Activated naive CD8-positive, alpha-beta T cell treated with anti-CD3 and anti-CD28 coated beads for 36 hours (primary cell): ENCODE measurements at regions not wholly inside any gene's neighbourhood (a gene's known extent, or its start where the extent isn't known, plus 50 kb on each side); places are given as distances from the start of the nearest gene placed in this dataset.

Experiments
- DNase-seq: peaks from one replicate; pipeline ENCODE4 v3.0.0; 2021
- H3K27ac Mint-ChIP-seq: one replicate; pipeline ENCODE4 v1.8.0; 2022; ENCODE audit warnings: mild to moderate bottlenecking, moderate library complexity, mixed read lengths
- H3K27me3 Mint-ChIP-seq: one replicate; pipeline ENCODE4 v1.8.0; 2022; ENCODE audit warnings: mild to moderate bottlenecking, mixed read lengths
- H3K36me3 Mint-ChIP-seq: one replicate; pipeline ENCODE4 v1.8.0; 2021; ENCODE audit warnings: mild to moderate bottlenecking, mixed read lengths
- H3K4me1 Mint-ChIP-seq: one replicate; pipeline ENCODE4 v1.8.0; 2021; ENCODE audit warnings: mixed read lengths
- H3K4me3 Mint-ChIP-seq: one replicate; pipeline ENCODE4 v1.8.0; 2022; ENCODE audit warnings: mild to moderate bottlenecking, moderate library complexity, mixed read lengths
- H3K9me3 Mint-ChIP-seq: one replicate; pipeline ENCODE4 v1.8.0; 2022; ENCODE audit warnings: mixed read lengths

DNA sequence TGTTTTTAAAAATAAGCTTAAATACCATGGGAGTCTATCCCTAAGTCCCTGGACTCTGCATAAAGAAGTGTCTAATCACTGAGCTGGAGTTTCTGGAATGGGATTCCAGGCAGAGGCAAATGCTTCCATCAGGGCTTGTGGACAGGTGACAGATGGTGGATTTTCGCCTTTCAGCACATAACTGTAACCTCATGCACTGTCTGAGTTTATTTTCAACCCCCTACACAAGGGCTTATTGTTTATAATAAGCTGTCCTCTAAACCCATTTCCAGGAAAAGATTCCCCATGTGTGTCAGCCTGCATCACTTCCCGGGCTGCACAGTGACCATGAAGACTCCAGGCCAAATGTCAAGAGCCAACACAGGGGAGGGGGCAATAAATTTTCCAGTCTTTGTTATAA lies 264.0 kb downstream of the PIK3R1 start:
- Mint-ChIP-seq H3K36me3 (no peaks in the 10 kb centered on the region), H3K4me1 (no peaks in the 10 kb centered on the region), H3K27me3 (no peaks in the 10 kb centered on the region), H3K4me3 (no peak overlapping the region), H3K27ac (no peak overlapping the region), H3K9me3 (no peaks in the 10 kb centered on the region)
- no peak for DNase-seq

DNA sequence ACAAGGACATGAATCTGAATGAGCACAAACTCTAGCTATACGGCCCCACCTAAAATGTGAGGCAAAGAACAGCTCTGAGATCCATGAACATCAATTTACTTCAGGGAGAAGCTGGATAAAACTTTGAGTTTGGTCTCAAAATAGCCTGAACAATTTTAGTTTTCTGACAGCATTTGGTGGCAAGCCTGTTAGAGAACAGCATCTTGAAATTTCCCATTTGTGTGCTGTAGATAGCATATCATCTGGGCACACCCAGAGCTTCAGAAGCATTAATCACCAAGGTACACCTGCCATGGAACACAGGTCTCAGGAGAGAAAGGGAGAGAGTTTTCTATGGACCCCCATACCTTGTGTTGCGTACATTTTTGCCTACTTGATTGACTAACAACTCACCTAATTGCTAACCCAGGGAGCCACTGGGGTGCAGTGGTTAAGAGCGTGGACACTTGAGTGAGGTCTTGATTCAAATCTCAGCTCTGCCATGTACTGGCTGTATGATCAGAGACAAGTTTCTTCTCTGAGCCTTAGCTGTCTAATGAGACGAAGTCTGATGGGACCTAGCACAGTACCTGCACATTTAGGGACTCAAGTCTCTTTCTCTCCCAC lies 264.9 kb downstream of the PIK3R1 start:
- H3K27ac Mint-ChIP-seq, result no peak overlapping the region
- no peak overlapping the region for H3K4me3 Mint-ChIP-seq
- no peaks in the 10 kb centered on the region for H3K36me3 Mint-ChIP-seq
- H3K27me3 Mint-ChIP-seq, result no peaks in the 10 kb centered on the region
- H3K9me3 Mint-ChIP-seq, result no peaks in the 10 kb centered on the region
- DNase-seq, result no peak
- H3K4me1 Mint-ChIP-seq, result no peaks in the 10 kb centered on the region

DNA sequence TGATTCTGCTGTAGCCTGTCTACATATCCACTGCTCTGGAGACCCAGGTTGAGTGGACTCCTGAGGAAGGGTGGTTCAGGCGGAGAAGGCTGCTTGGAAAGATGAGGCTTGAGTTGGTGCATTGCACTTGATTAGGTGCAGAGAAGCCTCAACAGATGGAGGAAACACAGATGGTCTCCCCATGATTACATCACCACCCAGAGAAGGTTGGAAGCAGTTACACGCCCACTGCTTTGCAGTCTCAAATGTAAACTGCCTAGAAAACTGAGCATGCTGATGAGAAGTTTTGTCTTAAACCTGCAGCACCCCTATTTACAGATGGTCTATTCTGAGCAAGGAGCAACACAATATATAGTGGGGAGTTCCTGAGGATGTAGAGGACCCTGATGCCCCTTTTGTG lies 266.6 kb downstream of the PIK3R1 start:
- no peaks in the 10 kb centered on the region for H3K4me1 Mint-ChIP-seq
- DNase-seq, result no peak
- no peaks in the 10 kb centered on the region for H3K9me3 Mint-ChIP-seq
- no peaks in the 10 kb centered on the region for H3K36me3 Mint-ChIP-seq
- H3K27me3 Mint-ChIP-seq, result no peaks in the 10 kb centered on the region
- H3K4me3 Mint-ChIP-seq, result no peak overlapping the region
- H3K27ac Mint-ChIP-seq, result no peak overlapping the region

DNA sequence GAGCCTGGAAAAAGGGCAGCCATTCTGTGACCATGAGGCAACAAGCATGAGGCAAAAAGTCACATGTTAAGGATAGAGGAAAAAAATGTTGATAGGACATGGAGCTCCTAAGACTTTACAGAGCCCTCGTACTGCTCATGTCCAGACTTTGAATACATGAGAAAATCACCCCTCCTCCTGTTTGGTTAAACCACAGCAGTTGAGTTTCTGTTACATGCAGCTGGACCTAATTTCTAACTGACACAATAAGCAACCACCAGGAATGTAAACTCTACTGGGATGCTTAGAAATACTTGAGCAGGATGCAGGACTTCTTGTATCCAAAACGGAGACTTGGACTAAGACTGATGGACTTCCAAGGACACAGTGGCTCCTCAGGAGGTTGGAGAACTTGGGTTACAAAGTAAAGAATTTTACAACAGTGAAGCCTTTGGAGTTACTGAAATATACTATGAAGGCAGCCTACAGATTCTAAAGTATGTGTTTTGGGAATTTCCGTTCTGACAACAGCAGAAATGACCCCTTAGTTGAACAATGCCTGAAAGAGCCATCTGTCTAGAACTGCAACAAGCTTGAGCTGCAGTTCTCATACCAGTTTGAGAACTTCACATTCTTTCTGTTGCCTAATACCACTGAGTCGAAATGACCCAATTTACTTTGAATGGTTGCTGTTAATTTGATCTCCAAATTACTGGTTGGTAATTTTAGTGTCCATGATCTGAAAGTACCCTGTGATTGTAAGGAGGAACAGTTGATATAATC lies 268.9 kb downstream of the PIK3R1 start:
- Mint-ChIP-seq H3K9me3 (peaks cover 4% of the 10 kb centered on the region), H3K4me3 (no peak overlapping the region), H3K27me3 (no peaks in the 10 kb centered on the region), H3K27ac (no peak overlapping the region), H3K4me1 (no peaks in the 10 kb centered on the region), H3K36me3 (no peaks in the 10 kb centered on the region)
- no peak for DNase-seq

DNA sequence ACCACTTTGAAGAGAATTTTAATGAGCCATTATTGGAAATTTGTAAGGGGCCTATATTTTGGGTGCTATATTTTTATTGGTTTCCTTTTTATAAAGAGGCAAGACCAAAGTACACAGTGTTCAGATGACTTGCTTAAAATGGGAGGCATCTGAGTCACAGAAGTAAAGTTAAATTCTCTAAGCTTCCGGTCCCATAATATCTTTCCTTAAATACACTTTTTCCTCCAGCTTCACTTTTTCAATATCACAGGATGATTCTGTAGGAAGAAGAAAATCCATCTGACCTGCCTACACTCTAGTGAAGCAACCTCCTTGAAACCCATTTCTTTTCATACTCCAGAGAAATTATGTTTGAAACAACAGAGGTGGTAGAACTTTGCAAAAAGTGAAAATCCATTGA lies 274.0 kb downstream of the PIK3R1 start:
- Mint-ChIP-seq H3K27me3 (no peaks in the 10 kb centered on the region), H3K27ac (no peak overlapping the region), H3K4me1 (no peaks in the 10 kb centered on the region), H3K9me3 (peaks cover 4% of the 10 kb centered on the region), H3K36me3 (no peaks in the 10 kb centered on the region), H3K4me3 (no peak overlapping the region)
- DNase-seq, result no peak

DNA sequence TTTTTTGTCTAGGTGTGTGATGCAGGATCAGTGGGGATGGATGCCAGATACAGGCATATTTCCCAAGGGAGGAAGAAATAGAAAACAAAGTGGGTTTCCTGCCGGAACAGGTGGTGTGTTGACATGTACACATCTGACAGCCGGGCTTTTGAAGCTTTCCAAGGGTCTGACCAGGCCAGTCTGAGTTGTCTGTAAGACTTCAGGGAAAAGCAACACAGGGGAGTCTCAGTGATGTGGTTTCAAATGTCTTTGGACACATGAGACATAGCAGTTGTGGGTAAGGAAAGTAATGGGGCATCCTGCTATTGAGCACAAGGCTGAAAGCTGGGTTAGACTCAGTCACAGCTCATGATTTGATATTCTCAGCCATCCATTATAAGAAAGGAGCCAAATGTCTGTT lies 274.9 kb downstream of the PIK3R1 start:
- DNase-seq, result no peak
- Mint-ChIP-seq H3K4me1 (no peaks in the 10 kb centered on the region), H3K36me3 (no peaks in the 10 kb centered on the region), H3K4me3 (no peak overlapping the region), H3K27ac (no peak overlapping the region), H3K9me3 (peaks cover 4% of the 10 kb centered on the region), H3K27me3 (no peaks in the 10 kb centered on the region)

DNA sequence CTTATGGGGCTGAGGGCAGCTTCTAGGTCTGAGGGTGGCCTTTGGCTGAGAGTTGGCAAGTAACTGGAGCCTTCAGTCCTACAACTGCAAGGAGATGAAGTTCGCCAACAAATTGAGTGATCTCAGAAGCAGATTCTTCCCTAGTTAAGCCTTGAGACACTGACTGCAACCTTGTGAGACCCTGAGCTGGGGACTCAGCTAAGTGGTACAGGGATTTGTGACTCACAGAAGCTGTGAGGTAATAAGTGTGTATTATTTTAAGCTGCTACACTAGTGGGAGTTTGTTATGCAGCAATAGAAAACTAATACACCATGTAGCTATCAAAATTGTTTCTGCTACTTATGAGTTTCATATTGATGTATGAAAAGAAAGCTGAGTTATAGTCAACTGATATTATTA lies 279.2 kb downstream of the PIK3R1 start:
- DNase-seq, result no peak
- H3K4me3 Mint-ChIP-seq, result no peak overlapping the region
- H3K9me3 Mint-ChIP-seq, result peaks cover 22% of the 10 kb centered on the region
- H3K4me1 Mint-ChIP-seq, result no peaks in the 10 kb centered on the region
- no peak overlapping the region for H3K27ac Mint-ChIP-seq
- H3K27me3 Mint-ChIP-seq, result no peaks in the 10 kb centered on the region
- H3K36me3 Mint-ChIP-seq, result peaks cover 9% of the 10 kb centered on the region

DNA sequence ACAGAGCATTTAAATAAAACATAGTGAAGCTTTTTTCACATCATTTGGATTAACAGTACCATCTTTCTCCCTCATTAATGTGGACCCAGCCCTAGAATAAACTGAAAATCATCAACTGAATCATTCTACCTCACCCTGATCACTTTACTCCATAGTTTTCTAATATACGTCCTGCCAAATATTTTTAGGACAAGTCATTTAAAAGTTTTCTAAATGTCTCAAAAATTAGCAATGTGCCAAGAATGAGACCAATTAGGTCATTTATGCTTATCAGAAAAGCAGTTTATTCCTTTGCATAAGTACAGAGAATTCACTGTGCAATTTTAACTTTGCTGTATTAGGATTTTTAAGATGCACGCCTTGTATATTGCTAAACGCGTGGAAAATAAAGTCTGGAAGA lies 284.4 kb downstream of the PIK3R1 start:
- peaks cover 24% of the 10 kb centered on the region for H3K9me3 Mint-ChIP-seq
- DNase-seq, result no peak
- no peak overlapping the region for H3K27ac Mint-ChIP-seq
- H3K4me1 Mint-ChIP-seq, result no peaks in the 10 kb centered on the region
- H3K4me3 Mint-ChIP-seq, result no peak overlapping the region
- H3K27me3 Mint-ChIP-seq, result no peaks in the 10 kb centered on the region
- peaks cover 9% of the 10 kb centered on the region for H3K36me3 Mint-ChIP-seq

DNA sequence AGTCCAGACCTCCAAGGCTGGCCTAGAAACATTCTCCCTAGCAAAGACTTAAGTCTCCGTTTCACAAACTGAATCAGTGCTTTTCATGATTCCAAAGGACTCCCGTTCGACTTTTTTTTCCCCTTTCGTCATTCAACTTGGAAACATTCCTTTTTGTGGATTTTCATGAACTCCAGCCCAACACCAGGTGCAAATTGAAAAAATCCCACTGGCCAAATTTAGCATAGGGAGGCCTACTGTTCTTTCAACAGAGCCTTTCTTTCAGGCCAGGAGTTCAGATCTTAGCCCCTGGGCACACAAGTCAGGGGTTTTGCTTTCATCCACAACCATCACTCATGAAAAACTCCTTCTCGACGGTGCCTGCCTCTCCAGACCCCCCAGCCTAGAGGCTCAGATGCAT lies 285.3 kb downstream of the PIK3R1 start:
- no peaks in the 10 kb centered on the region for H3K27me3 Mint-ChIP-seq
- no peak for DNase-seq
- H3K4me3 Mint-ChIP-seq, result no peak overlapping the region
- no peak overlapping the region for H3K27ac Mint-ChIP-seq
- peaks cover 9% of the 10 kb centered on the region for H3K36me3 Mint-ChIP-seq
- peaks cover 24% of the 10 kb centered on the region for H3K9me3 Mint-ChIP-seq
- H3K4me1 Mint-ChIP-seq, result no peaks in the 10 kb centered on the region

DNA sequence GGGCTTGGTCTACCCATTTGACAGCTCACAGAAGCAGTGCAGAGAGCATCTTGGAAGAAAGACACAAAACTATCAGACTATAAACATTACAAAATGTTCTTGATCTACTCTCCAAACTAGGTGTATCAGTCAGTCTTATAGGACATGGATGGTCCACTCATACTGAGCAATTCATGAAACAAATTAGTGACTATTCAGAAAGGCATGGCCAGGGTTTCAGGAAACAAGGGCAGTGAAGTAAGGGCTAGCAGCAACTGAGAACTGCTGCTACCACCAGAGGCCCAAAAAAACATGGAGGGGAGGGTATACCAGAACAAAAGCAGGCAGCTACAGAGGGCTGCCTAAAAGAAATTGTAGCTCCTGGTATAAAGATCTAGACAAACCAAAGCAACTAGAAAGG lies 287.0 kb downstream of the PIK3R1 start:
- no peak overlapping the region for H3K27ac Mint-ChIP-seq
- peaks cover 9% of the 10 kb centered on the region for H3K36me3 Mint-ChIP-seq
- no peak overlapping the region for H3K4me3 Mint-ChIP-seq
- H3K9me3 Mint-ChIP-seq, result peaks cover 14% of the 10 kb centered on the region
- DNase-seq, result no peak
- H3K4me1 Mint-ChIP-seq, result no peaks in the 10 kb centered on the region
- no peaks in the 10 kb centered on the region for H3K27me3 Mint-ChIP-seq

DNA sequence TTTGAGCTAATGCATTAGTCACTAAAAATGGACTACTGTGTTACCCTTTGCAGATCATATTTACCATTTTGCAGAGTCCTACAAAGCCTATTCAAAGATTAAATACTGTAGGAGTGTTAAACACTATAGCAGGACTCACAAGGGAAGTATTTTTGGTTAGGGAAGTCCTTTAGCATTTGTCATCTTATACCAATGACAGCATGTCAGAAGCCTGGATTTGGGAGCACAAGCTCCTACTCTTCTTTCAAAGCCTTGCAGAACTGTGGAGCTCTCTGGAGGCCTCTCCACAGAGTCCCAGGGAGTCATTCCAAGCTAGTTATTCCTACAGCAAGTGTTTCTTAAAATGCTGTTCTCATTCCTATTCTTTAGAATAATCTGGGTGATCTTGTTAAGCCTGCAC lies 288.8 kb downstream of the PIK3R1 start:
- H3K4me3 Mint-ChIP-seq, result no peak overlapping the region
- DNase-seq, result no peak
- no peaks in the 10 kb centered on the region for H3K27me3 Mint-ChIP-seq
- no peaks in the 10 kb centered on the region for H3K4me1 Mint-ChIP-seq
- H3K36me3 Mint-ChIP-seq, result no peaks in the 10 kb centered on the region
- no peak overlapping the region for H3K27ac Mint-ChIP-seq
- peaks cover 2% of the 10 kb centered on the region for H3K9me3 Mint-ChIP-seq

DNA sequence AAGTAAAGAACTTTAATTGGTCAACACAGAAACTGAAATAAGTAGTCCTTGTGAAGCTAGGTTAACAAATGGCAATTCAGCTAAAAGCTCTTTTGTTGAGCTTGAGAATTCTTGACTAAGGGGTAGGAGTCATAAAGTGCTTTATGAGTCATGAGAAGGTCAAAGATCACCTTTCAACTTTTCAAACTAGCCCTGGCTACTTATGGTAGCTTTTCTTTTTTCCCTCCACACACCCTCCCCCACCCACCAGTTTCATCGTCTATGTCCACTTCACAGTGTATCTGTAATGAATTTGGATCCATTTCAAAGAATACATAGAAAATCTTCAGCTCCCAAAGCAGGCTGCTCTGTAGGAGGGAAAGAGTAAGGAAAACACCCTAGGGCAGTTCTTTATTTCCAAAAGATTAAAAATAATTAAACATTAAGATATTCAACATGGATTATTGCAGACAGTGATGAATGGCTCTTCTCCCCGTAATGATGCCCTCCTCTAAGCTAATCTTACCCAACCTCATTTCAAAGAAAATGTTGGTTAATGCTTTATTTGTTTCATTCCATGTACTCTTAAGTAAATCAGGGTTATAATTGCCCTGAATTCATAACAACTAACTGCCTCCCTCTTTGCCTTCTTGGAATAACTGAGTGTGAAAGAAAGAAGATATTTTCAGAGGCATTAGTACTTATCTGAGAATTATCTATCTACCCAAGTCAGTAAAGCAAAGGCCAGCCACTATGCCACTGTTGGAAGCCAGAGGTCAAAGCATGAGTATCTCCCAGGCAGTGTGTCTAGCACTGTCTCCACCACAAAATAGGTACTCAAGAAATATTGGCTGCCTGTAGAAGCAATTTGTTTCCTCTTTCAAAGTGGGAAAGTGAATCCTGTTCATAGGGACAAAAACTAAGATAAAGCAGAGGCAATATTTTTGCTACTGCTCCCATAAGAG lies 290.6 kb downstream of the PIK3R1 start:
- no peak overlapping the region for H3K4me3 Mint-ChIP-seq
- no peak overlapping the region for H3K27ac Mint-ChIP-seq
- no peak for DNase-seq
- H3K27me3 Mint-ChIP-seq, result no peaks in the 10 kb centered on the region
- H3K36me3 Mint-ChIP-seq, result no peaks in the 10 kb centered on the region
- no peaks in the 10 kb centered on the region for H3K9me3 Mint-ChIP-seq
- H3K4me1 Mint-ChIP-seq, result no peaks in the 10 kb centered on the region

DNA sequence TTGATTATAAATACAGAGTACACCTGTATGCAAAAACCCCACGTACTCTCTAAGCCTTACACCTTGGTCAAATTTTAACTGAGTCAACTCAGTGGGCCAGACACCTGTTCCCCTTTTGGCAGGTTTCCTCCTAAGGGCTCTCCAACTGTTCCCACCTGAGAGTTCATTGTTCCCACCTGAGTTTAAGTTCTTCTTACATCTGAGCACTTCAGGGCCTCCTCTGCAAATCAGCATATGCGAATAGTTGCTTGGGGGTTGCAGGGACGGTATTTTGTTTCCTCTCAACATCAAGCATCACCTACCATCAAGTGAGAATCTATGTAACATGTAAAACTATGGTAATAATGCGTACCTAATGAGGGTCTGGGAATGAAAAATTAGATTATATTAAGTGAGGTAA lies 300.0 kb downstream of the PIK3R1 start:
- H3K4me3 Mint-ChIP-seq, result no peak overlapping the region
- H3K4me1 Mint-ChIP-seq, result no peaks in the 10 kb centered on the region
- no peaks in the 10 kb centered on the region for H3K36me3 Mint-ChIP-seq
- no peak for DNase-seq
- H3K27ac Mint-ChIP-seq, result no peak overlapping the region
- no peaks in the 10 kb centered on the region for H3K9me3 Mint-ChIP-seq
- H3K27me3 Mint-ChIP-seq, result no peaks in the 10 kb centered on the region

DNA sequence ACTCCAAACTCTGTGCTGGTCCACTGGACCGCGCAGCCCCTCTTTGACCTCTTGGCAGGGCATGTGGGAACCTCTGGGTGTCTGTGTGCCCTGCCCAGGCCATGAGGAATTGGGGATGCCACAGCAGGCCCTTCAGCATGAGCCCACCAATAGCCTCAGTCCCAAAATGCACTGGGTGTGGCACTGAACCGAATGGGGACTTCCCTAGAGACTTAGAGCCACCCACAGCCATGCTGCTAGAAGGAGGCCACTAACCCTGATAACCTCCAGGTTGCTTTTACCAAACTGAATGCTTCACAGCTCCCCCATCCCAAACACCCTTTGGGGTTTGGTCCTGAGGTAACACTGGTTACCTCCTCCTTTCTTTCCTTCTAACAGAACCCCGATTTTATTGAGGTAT lies 302.7 kb downstream of the PIK3R1 start:
- peaks cover 1% of the 10 kb centered on the region for H3K9me3 Mint-ChIP-seq
- no peak overlapping the region for H3K4me3 Mint-ChIP-seq
- no peaks in the 10 kb centered on the region for H3K36me3 Mint-ChIP-seq
- H3K27me3 Mint-ChIP-seq, result no peaks in the 10 kb centered on the region
- H3K4me1 Mint-ChIP-seq, result no peaks in the 10 kb centered on the region
- no peak for DNase-seq
- no peak overlapping the region for H3K27ac Mint-ChIP-seq

DNA sequence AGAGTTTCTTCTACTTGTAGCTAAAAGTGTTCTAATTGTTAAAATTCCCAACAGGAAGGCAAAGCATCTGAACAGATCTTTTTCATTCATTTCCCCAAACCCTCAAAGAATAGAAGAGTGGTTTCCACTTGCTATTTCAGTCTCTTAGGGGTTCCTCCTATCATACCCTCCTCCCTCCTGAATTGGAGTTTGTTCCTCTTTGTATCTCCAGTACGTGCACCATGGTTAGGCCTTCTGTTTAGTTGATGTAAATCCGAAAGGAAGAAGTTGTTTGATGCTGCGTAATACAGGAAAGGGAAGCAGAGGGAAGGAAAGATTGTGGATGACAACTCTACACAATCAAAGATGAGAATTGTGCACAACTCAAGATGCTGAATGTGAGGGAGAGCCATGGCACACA lies 303.6 kb downstream of the PIK3R1 start:
- H3K27me3 Mint-ChIP-seq, result no peaks in the 10 kb centered on the region

More for the DNA sequence above, 303.6 kb downstream of the PIK3R1 start:
- no peaks in the 10 kb centered on the region for H3K36me3 Mint-ChIP-seq
- no peak overlapping the region for H3K27ac Mint-ChIP-seq
- H3K9me3 Mint-ChIP-seq, result peaks cover 1% of the 10 kb centered on the region
- no peaks in the 10 kb centered on the region for H3K4me1 Mint-ChIP-seq
- no peak for DNase-seq
- no peak overlapping the region for H3K4me3 Mint-ChIP-seq
